ENCODE measurements at regions not wholly inside any gene's neighbourhood (a gene's known extent, or its start where the extent isn't known, plus 50 kb on each side); places are given as distances from the start of the nearest gene placed in this dataset.
"Not testable (repeated sequence)": the region's sequence is repeated elsewhere in the genome, so short reads cannot be mapped to it uniquely, and the experiment has no call there.

- intact Hi-C loops (cut with DNase I), result no loop called here
- Histone ChIP-seq H3K4me3 (no peak overlapping the region), H3K4me1 (no peaks in the 10 kb centered on the region), H3K27ac (no peak overlapping the region), H3K27me3 (no peaks in the 10 kb centered on the region), H3K9me3 (no peaks in the 10 kb centered on the region), H3K36me3 (no peaks in the 10 kb centered on the region)
- DNase-seq (ENCODE audit: extremely low spot score in 2 of 2), result peak in 1 of 2 donors; percentile 81
- TF ChIP-seq POLR2A (IDR thresholded peaks at IDR 0.05) (no peak), CTCF (IDR thresholded peaks at IDR 0.05) (no peak), POLR2AphosphoS5 (IDR thresholded peaks at IDR 0.05; ENCODE audit: insufficient read depth in 1 of 2, low read depth in 1 of 2) (no peak)
Measured at GRCh38 chr1:199242601-199243000, 603.8 kb downstream of the PTPRC start.

- DNase-seq (ENCODE audit: extremely low spot score in 2 of 2), result no peak
- Histone ChIP-seq H3K36me3 (no peaks in the 10 kb centered on the region), H3K4me3 (no peak overlapping the region), H3K9me3 (no peaks in the 10 kb centered on the region), H3K27me3 (no peaks in the 10 kb centered on the region), H3K27ac (no peak overlapping the region), H3K4me1 (no peaks in the 10 kb centered on the region)
- intact Hi-C loops (cut with DNase I), result no loop called here
- TF ChIP-seq POLR2A (IDR thresholded peaks at IDR 0.05) (no peak), CTCF (IDR thresholded peaks at IDR 0.05) (peak in 1 of 3 experiments; percentile 17), POLR2AphosphoS5 (IDR thresholded peaks at IDR 0.05; ENCODE audit: insufficient read depth in 1 of 2, low read depth in 1 of 2) (no peak)
Measured at GRCh38 chr1:199243423-199244061, 604.7 kb downstream of the PTPRC start.

- Histone ChIP-seq H3K4me1 (no peaks in the 10 kb centered on the region), H3K9me3 (no peaks in the 10 kb centered on the region), H3K4me3 (no peak overlapping the region), H3K27me3 (no peaks in the 10 kb centered on the region), H3K27ac (no peak overlapping the region), H3K36me3 (no peaks in the 10 kb centered on the region)
- TF ChIP-seq POLR2AphosphoS5 (IDR thresholded peaks at IDR 0.05; ENCODE audit: insufficient read depth in 1 of 2, low read depth in 1 of 2) (no peak), CTCF (IDR thresholded peaks at IDR 0.05) (no peak), POLR2A (IDR thresholded peaks at IDR 0.05) (no peak)
- DNase-seq (ENCODE audit: extremely low spot score in 2 of 2), result no peak
- intact Hi-C loops (cut with DNase I), result no loop called here
Measured at GRCh38 chr1:199245946-199246345, 607.1 kb downstream of the PTPRC start.

- H3K27me3 ChIP-seq, result no peaks in the 10 kb centered on the region
- no peak for DNase-seq (ENCODE audit: extremely low spot score in 2 of 2)
- no peaks in the 10 kb centered on the region for H3K9me3 ChIP-seq
- TF ChIP-seq POLR2AphosphoS5 (IDR thresholded peaks at IDR 0.05; ENCODE audit: insufficient read depth in 1 of 2, low read depth in 1 of 2) (no peak), POLR2A (IDR thresholded peaks at IDR 0.05) (no peak), CTCF (IDR thresholded peaks at IDR 0.05) (no peak)
- no peak overlapping the region for H3K27ac ChIP-seq
- no peak overlapping the region for H3K4me3 ChIP-seq
- no peaks in the 10 kb centered on the region for H3K36me3 ChIP-seq
- H3K4me1 ChIP-seq, result no peaks in the 10 kb centered on the region
- intact Hi-C loops (cut with DNase I), result no loop called here
Measured at GRCh38 chr1:199246716-199247115, 607.9 kb downstream of the PTPRC start.

GRCh38 chr1:199247891-199248290 lies 609.1 kb downstream of the PTPRC start:
- TF ChIP-seq POLR2AphosphoS5 (IDR thresholded peaks at IDR 0.05; ENCODE audit: insufficient read depth in 1 of 2, low read depth in 1 of 2), result no peak
- no peak for TF ChIP-seq CTCF (IDR thresholded peaks at IDR 0.05)
- no peak for TF ChIP-seq POLR2A (IDR thresholded peaks at IDR 0.05)
- Histone ChIP-seq H3K27ac (no peak overlapping the region), H3K27me3 (no peaks in the 10 kb centered on the region), H3K4me3 (no peak overlapping the region), H3K4me1 (no peaks in the 10 kb centered on the region), H3K9me3 (no peaks in the 10 kb centered on the region), H3K36me3 (no peaks in the 10 kb centered on the region)
- intact Hi-C loops (cut with DNase I), result no loop called here
- no peak for DNase-seq (ENCODE audit: extremely low spot score in 2 of 2)

DNA sequence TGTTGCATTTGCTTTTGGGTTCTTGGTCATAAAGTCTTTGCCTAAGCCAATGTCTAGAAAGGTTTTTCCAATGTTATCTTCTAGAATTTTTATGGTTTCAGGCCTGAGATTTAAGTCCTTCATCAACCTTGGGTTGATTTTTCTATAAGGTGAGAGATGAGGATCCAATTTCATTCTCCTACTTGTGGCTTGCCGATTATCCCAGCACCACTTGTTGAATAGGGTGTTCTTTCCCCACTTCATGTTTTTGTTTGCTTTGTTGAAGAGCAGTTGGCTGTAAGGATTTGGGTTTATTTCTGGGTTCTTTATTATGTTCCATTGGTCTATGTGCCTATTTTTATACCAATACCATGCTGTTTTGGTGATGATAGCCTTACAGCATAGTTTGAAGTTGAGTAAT lies 615.2 kb downstream of the PTPRC start:
- DNase-seq (ENCODE audit: extremely low spot score in 2 of 2); H3K36me3 ChIP-seq; H3K4me1 ChIP-seq; H3K27ac ChIP-seq; intact Hi-C loops (cut with DNase I); H3K9me3 ChIP-seq; H3K27me3 ChIP-seq; H3K4me3 ChIP-seq: not testable (repeated sequence)

All from vagina (tissue), 2 donors.